ENCODE measurements at regions not wholly inside any gene's neighbourhood (a gene's known extent, or its start where the extent isn't known, plus 50 kb on each side); places are given as distances from the start of the nearest gene placed in this dataset.

DNA sequence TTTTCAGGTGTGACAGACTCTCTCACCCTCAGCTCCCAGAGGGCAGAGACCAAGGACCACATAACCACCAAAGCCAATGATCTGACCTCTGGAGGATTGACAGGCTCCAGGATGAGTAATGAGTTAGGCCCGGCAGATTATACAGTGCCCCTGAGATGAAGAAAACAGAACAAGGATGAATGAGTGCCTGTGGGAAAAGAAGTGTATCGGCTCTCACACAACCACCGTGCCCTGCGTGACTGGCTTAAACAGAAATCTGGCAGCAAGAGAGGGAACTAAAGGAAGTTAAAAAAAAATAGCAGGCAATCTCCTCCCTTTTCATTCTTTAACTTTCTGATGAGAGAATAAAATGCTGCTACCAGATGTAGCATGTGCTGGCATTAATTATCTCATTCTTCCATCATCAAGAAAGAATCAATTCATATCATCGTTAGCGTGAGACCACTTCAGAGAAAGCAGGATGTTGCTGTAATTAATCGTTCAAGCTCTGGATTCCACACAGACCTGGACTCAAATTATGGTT lies 227.5 kb upstream of the COL8A1 start:
- H3K4me1 Mint-ChIP-seq = no peaks in the 10 kb centered on the region
- Histone ChIP-seq H3K4me1 (ENCODE audit: insufficient read depth, low read length) (no peaks in the 10 kb centered on the region), H2AK5ac (ENCODE audit: insufficient read length, low read length) (no peak overlapping the region), H3K9ac (ENCODE audit: extremely low read depth, insufficient read length, low read length) (no peak overlapping the region), H3K27me3 (ENCODE audit: insufficient read depth, low read length) (no peaks in the 10 kb centered on the region), H3T11ph (ENCODE audit: low read length) (no peak overlapping the region), H3K23ac (ENCODE audit: insufficient read length, low read depth, low read length) (no peak overlapping the region), H2BK12ac (ENCODE audit: insufficient read length, low read depth, low read length) (no peak overlapping the region), H4K91ac (ENCODE audit: insufficient read length, low read depth, low read length) (no peak overlapping the region), H3K79me2 (ENCODE audit: insufficient read depth, low read length) (no peaks in the 10 kb centered on the region), H3K23me2 (ENCODE audit: insufficient read length, low read depth, low read length, poor library complexity, severe bottlenecking) (no peaks in the 10 kb centered on the region), H3K79me1 (ENCODE audit: insufficient read depth, low read depth, low read length, poor library complexity, severe bottlenecking) (no peaks in the 10 kb centered on the region), H3K14ac (ENCODE audit: insufficient read depth, low read length) (no peak overlapping the region), H3K56ac (ENCODE audit: insufficient read length, low read depth, low read length) (no peak overlapping the region), H4K8ac (replicated peaks; ENCODE audit: insufficient read length, low read depth, low read length) (no peak overlapping the region), H3K27ac (ENCODE audit: insufficient read length, low read depth, low read length) (no peak overlapping the region), H2BK5ac (ENCODE audit: insufficient read length, low read length) (no peak overlapping the region), H2BK20ac (ENCODE audit: low read depth, low read length, poor library complexity, severe bottlenecking) (no peak overlapping the region), H3K4me2 (ENCODE audit: insufficient read depth, insufficient read length, low read length) (no peak overlapping the region), H2BK15ac (ENCODE audit: low read depth, low read length) (no peak overlapping the region), H3K4ac (ENCODE audit: low read depth, low read length) (no peak overlapping the region), H4K20me1 (ENCODE audit: control insufficient read depth, insufficient read depth, insufficient read length) (no peaks in the 10 kb centered on the region), H3K9me3 (ENCODE audit: control insufficient read depth, low read depth, low read length) (no peaks in the 10 kb centered on the region), H2BK120ac (ENCODE audit: low read depth, low read length, poor library complexity, severe bottlenecking) (no peak overlapping the region), H2AFZ (ENCODE audit: low read length) (no peak overlapping the region), H4K5ac (ENCODE audit: insufficient read length, low read depth, low read length) (no peak overlapping the region), H3K18ac (ENCODE audit: insufficient read length, low read depth, low read length) (no peak overlapping the region)
- H3K27ac Mint-ChIP-seq = no peak overlapping the region
- no peaks in the 10 kb centered on the region; the same call in 1 of the 2 replicates for H3K27me3 Mint-ChIP-seq (ENCODE audit: low read depth)
- no peaks in the 10 kb centered on the region for H3K36me3 Mint-ChIP-seq (ENCODE audit: insufficient read depth in 1 of 3, low read depth in 3 of 3)
- WGBS (ENCODE audit: extremely low coverage, insufficient read length, low lambda C conversion rate) = no CpG with 5 or more reads among the region's 7 CpGs
- no peak for DNase-seq
- TF ChIP-seq, protein P1, sequence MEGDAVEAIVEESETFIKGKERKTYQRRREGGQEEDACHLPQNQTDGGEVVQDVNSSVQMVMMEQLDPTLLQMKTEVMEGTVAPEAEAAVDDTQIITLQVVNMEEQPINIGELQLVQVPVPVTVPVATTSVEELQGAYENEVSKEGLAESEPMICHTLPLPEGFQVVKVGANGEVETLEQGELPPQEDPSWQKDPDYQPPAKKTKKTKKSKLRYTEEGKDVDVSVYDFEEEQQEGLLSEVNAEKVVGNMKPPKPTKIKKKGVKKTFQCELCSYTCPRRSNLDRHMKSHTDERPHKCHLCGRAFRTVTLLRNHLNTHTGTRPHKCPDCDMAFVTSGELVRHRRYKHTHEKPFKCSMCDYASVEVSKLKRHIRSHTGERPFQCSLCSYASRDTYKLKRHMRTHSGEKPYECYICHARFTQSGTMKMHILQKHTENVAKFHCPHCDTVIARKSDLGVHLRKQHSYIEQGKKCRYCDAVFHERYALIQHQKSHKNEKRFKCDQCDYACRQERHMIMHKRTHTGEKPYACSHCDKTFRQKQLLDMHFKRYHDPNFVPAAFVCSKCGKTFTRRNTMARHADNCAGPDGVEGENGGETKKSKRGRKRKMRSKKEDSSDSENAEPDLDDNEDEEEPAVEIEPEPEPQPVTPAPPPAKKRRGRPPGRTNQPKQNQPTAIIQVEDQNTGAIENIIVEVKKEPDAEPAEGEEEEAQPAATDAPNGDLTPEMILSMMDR (conservative IDR thresholded peaks at IDR 0.05) = no peak
- no peak overlapping the region for H3K4me3 Mint-ChIP-seq
- no peaks in the 10 kb centered on the region for H3K9me3 Mint-ChIP-seq
